Vagina (tissue), 2 donors: ENCODE measurements at regions not wholly inside any gene's neighbourhood (a gene's known extent, or its start where the extent isn't known, plus 50 kb on each side); places are given as distances from the start of the nearest gene placed in this dataset.

Experiments
- POLR2A ChIP-seq, 2 donors: fragments of 450-650 bp; IDR thresholded peaks; one replicate each; pipeline ENCODE4 v1.6.1; 2017; ENCODE audit warnings: antibody characterized with exemption in 2 of 2, mild to moderate bottlenecking in 2 of 2, moderate library complexity in 2 of 2
- POLR2AphosphoS5 ChIP-seq, 2 donors: sonication (generic); formaldehyde crosslinking; IDR thresholded peaks; one replicate each; pipeline ENCODE4 v1.9.0; 2017; ENCODE audit warnings: antibody characterized with exemption in 2 of 2, mild to moderate bottlenecking in 2 of 2, low read depth in 1 of 2; ENCODE audit not compliant: insufficient read depth in 1 of 2
- TF ChIP-seq, protein P1 (sequence below), 3 experiments: fragments of 450-650 bp in 2 of 3; fragments of 200-600 bp in 1 of 3; sonication (generic) in 1 of 3; IDR thresholded peaks; one replicate each; pipeline ENCODE4 v1.5.1; 2017 to 2019; ENCODE audit warnings: antibody characterized with exemption in 3 of 3, mild to moderate bottlenecking in 2 of 3, moderate library complexity in 2 of 3

DNA sequence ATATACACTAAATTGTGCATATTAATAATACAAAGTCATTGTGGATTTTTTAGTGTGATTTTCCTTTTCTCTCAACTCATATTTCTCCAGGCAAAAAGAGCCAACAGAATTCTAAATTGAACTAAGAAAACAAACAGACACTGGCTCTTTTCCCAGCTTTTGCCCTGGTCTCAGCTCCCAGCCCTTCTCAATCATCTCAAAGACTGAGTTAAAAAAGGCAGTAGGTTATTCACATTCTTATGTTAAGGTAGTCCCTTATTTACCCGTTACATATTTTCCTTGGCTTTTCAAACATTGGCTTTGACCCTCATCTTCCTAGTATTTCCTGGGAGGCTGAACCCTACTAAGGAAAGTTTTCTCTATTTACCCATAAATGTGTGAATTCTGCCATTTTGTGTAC lies 753.6 kb downstream of the LIG4 start:
- TF ChIP-seq POLR2A (IDR thresholded peaks at IDR 0.05) (no peak), POLR2AphosphoS5 (IDR thresholded peaks at IDR 0.05; ENCODE audit: insufficient read depth in 1 of 2, low read depth in 1 of 2) (no peak)
- TF ChIP-seq, protein P1, sequence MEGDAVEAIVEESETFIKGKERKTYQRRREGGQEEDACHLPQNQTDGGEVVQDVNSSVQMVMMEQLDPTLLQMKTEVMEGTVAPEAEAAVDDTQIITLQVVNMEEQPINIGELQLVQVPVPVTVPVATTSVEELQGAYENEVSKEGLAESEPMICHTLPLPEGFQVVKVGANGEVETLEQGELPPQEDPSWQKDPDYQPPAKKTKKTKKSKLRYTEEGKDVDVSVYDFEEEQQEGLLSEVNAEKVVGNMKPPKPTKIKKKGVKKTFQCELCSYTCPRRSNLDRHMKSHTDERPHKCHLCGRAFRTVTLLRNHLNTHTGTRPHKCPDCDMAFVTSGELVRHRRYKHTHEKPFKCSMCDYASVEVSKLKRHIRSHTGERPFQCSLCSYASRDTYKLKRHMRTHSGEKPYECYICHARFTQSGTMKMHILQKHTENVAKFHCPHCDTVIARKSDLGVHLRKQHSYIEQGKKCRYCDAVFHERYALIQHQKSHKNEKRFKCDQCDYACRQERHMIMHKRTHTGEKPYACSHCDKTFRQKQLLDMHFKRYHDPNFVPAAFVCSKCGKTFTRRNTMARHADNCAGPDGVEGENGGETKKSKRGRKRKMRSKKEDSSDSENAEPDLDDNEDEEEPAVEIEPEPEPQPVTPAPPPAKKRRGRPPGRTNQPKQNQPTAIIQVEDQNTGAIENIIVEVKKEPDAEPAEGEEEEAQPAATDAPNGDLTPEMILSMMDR (IDR thresholded peaks at IDR 0.05), result no peak
